ENCODE measurements at regions not wholly inside any gene's neighbourhood (a gene's known extent, or its start where the extent isn't known, plus 50 kb on each side); places are given as distances from the start of the nearest gene placed in this dataset.

GRCh38 chr2:173692068-173692467 is 273.1 kb downstream of the SP3 start:
- H3K36me3 Mint-ChIP-seq = no peaks in the 10 kb centered on the region
- ChIA-PET POLR2A (no interaction called here), CTCF (no interaction called here)
- intact Hi-C loops (cut with micrococcal nuclease) = no loop called here
- no peak overlapping the region for H3K4me3 Mint-ChIP-seq
- H3K4me1 Mint-ChIP-seq = peaks cover 0 to 2% (median 0%) of the 10 kb centered on the region in 7 donors
- Histone ChIP-seq H3K27me3 (ENCODE audit: control insufficient read depth in 2 of 2, insufficient read depth in 2 of 2, low read length in 2 of 2) (no peaks in the 10 kb centered on the region), H3K36me3 (ENCODE audit: control insufficient read depth in 2 of 3, insufficient read depth in 3 of 3, low read length in 3 of 3) (no peaks in the 10 kb centered on the region), H3K4me3 (ENCODE audit: low read length) (no peak overlapping the region), H3K4me1 (ENCODE audit: control insufficient read depth in 2 of 2, insufficient read depth in 2 of 2, low read length in 2 of 2) (no peaks in the 10 kb centered on the region), H3K9me3 (ENCODE audit: control insufficient read depth in 2 of 3, low read length in 3 of 3) (no peaks in the 10 kb centered on the region), H3K27ac (ENCODE audit: low read depth, low read length) (no peak overlapping the region)
- ATAC-seq = no peak
- H3K9me3 Mint-ChIP-seq = no peaks in the 10 kb centered on the region
- no peak overlapping the region for H3K27ac Mint-ChIP-seq
- DNase-seq = no peak
- peaks cover 0 to 15% (median 5%) of the 10 kb centered on the region in 5 donors for H3K27me3 Mint-ChIP-seq

GRCh38 chr2:173693044-173693589 is 272.1 kb downstream of the SP3 start:
- peaks cover 0 to 2% (median 0%) of the 10 kb centered on the region in 7 donors for H3K4me1 Mint-ChIP-seq
- CTCF ChIA-PET = no interaction called here
- no peak overlapping the region for H3K27ac Mint-ChIP-seq
- no peak for DNase-seq
- Histone ChIP-seq H3K9me3 (ENCODE audit: control insufficient read depth in 2 of 3, low read length in 3 of 3) (no peaks in the 10 kb centered on the region), H3K27ac (ENCODE audit: low read depth, low read length) (no peak overlapping the region), H3K36me3 (ENCODE audit: control insufficient read depth in 2 of 3, insufficient read depth in 3 of 3, low read length in 3 of 3) (no peaks in the 10 kb centered on the region), H3K4me3 (ENCODE audit: low read length) (no peak overlapping the region), H3K4me1 (ENCODE audit: control insufficient read depth in 2 of 2, insufficient read depth in 2 of 2, low read length in 2 of 2) (no peaks in the 10 kb centered on the region), H3K27me3 (ENCODE audit: control insufficient read depth in 2 of 2, insufficient read depth in 2 of 2, low read length in 2 of 2) (no peaks in the 10 kb centered on the region)
- H3K9me3 Mint-ChIP-seq = no peaks in the 10 kb centered on the region
- intact Hi-C loops (cut with micrococcal nuclease) = no loop called here
- no peak overlapping the region for H3K4me3 Mint-ChIP-seq
- ATAC-seq = no peak
- H3K36me3 Mint-ChIP-seq = no peaks in the 10 kb centered on the region
- H3K27me3 Mint-ChIP-seq = peaks cover 0 to 15% (median 5%) of the 10 kb centered on the region in 5 donors
- POLR2A ChIA-PET = interaction anchor here (0.6 kb wide), 1 partner anchor 17 kb away, joined by 5 read pairs; no protein-coding TSS in a partner anchor

- ATAC-seq (no peak), DNase-seq (no peak)
- H3K27me3 Mint-ChIP-seq = peaks cover 0 to 5% (median 5%) of the 10 kb centered on the region in 5 donors
- H3K4me1 Mint-ChIP-seq = no peaks in the 10 kb centered on the region
- no peak overlapping the region for H3K27ac Mint-ChIP-seq
- CTCF ChIA-PET = no interaction called here
- POLR2A ChIA-PET = no interaction called here
- Histone ChIP-seq H3K4me3 (ENCODE audit: low read length) (no peak overlapping the region), H3K36me3 (ENCODE audit: control insufficient read depth in 2 of 3, insufficient read depth in 3 of 3, low read length in 3 of 3) (no peaks in the 10 kb centered on the region), H3K27ac (ENCODE audit: low read depth, low read length) (no peak overlapping the region), H3K4me1 (ENCODE audit: control insufficient read depth in 2 of 2, insufficient read depth in 2 of 2, low read length in 2 of 2) (no peaks in the 10 kb centered on the region), H3K9me3 (ENCODE audit: control insufficient read depth in 2 of 3, low read length in 3 of 3) (no peaks in the 10 kb centered on the region), H3K27me3 (ENCODE audit: control insufficient read depth in 2 of 2, insufficient read depth in 2 of 2, low read length in 2 of 2) (no peaks in the 10 kb centered on the region)
- H3K4me3 Mint-ChIP-seq = no peak overlapping the region
- intact Hi-C loops (cut with micrococcal nuclease) = no loop called here
- no peaks in the 10 kb centered on the region for H3K36me3 Mint-ChIP-seq
- no peaks in the 10 kb centered on the region for H3K9me3 Mint-ChIP-seq
Measured at GRCh38 chr2:173696274-173696673, 268.9 kb downstream of the SP3 start.

- no peaks in the 10 kb centered on the region for H3K27me3 ChIP-seq (ENCODE audit: control insufficient read depth in 2 of 2, insufficient read depth in 2 of 2, low read length in 2 of 2)
- Mint-ChIP-seq H3K4me1 (no peaks in the 10 kb centered on the region), H3K27ac (no peak overlapping the region), H3K27me3 (no peaks in the 10 kb centered on the region), H3K4me3 (no peak overlapping the region), H3K9me3 (no peaks in the 10 kb centered on the region), H3K36me3 (no peaks in the 10 kb centered on the region)
- no peaks in the 10 kb centered on the region for H3K36me3 ChIP-seq (ENCODE audit: control insufficient read depth in 2 of 3, insufficient read depth in 3 of 3, low read length in 3 of 3)
- no peak for DNase-seq
- ChIA-PET CTCF (no interaction called here), POLR2A (no interaction called here)
- intact Hi-C loops (cut with micrococcal nuclease) = no loop called here
- no peaks in the 10 kb centered on the region for H3K4me1 ChIP-seq (ENCODE audit: control insufficient read depth in 2 of 2, insufficient read depth in 2 of 2, low read length in 2 of 2)
- no peaks in the 10 kb centered on the region for H3K9me3 ChIP-seq (ENCODE audit: control insufficient read depth in 2 of 3, low read length in 3 of 3)
- H3K4me3 ChIP-seq (ENCODE audit: low read length) = no peak overlapping the region
- H3K27ac ChIP-seq (ENCODE audit: low read depth, low read length) = no peak overlapping the region
- ATAC-seq = no peak
Measured at GRCh38 chr2:173697929-173698328, 267.2 kb downstream of the SP3 start.

- peaks cover 0 to 6% (median 0%) of the 10 kb centered on the region in 11 donors for H3K9me3 Mint-ChIP-seq
- Histone ChIP-seq H3K4me1 (ENCODE audit: control insufficient read depth in 2 of 2, insufficient read depth in 2 of 2, low read length in 2 of 2) (no peaks in the 10 kb centered on the region), H3K4me3 (ENCODE audit: low read length) (no peak overlapping the region), H3K27ac (ENCODE audit: low read depth, low read length) (no peak overlapping the region), H3K27me3 (ENCODE audit: control insufficient read depth in 2 of 2, insufficient read depth in 2 of 2, low read length in 2 of 2) (no peaks in the 10 kb centered on the region), H3K9me3 (ENCODE audit: control insufficient read depth in 2 of 3, low read length in 3 of 3) (no peaks in the 10 kb centered on the region), H3K36me3 (ENCODE audit: control insufficient read depth in 2 of 3, insufficient read depth in 3 of 3, low read length in 3 of 3) (no peaks in the 10 kb centered on the region)
- no peak for DNase-seq
- no peaks in the 10 kb centered on the region for H3K36me3 Mint-ChIP-seq
- H3K4me1 Mint-ChIP-seq = no peaks in the 10 kb centered on the region
- ATAC-seq = no peak
- POLR2A ChIA-PET = no interaction called here
- no peak overlapping the region for H3K4me3 Mint-ChIP-seq
- CTCF ChIA-PET = no interaction called here
- peaks cover 0 to 15% (median 4%) of the 10 kb centered on the region in 5 donors for H3K27me3 Mint-ChIP-seq
- intact Hi-C loops (cut with micrococcal nuclease) = no loop called here
- no peak overlapping the region for H3K27ac Mint-ChIP-seq
Measured at GRCh38 chr2:173705656-173706055, 259.5 kb downstream of the SP3 start.

- H3K36me3 Mint-ChIP-seq = no peaks in the 10 kb centered on the region
- no peaks in the 10 kb centered on the region for H3K4me1 Mint-ChIP-seq
- Histone ChIP-seq H3K36me3 (ENCODE audit: control insufficient read depth in 2 of 3, insufficient read depth in 3 of 3, low read length in 3 of 3) (no peaks in the 10 kb centered on the region), H3K9me3 (ENCODE audit: control insufficient read depth in 2 of 3, low read length in 3 of 3) (no peaks in the 10 kb centered on the region), H3K27me3 (ENCODE audit: control insufficient read depth in 2 of 2, insufficient read depth in 2 of 2, low read length in 2 of 2) (no peaks in the 10 kb centered on the region), H3K4me1 (ENCODE audit: control insufficient read depth in 2 of 2, insufficient read depth in 2 of 2, low read length in 2 of 2) (no peaks in the 10 kb centered on the region), H3K27ac (ENCODE audit: low read depth, low read length) (no peak overlapping the region), H3K4me3 (ENCODE audit: low read length) (no peak overlapping the region)
- ChIA-PET CTCF (no interaction called here), POLR2A (no interaction called here)
- H3K9me3 Mint-ChIP-seq = peaks cover 0 to 6% (median 0%) of the 10 kb centered on the region in 11 donors
- intact Hi-C loops (cut with micrococcal nuclease) = no loop called here
- no peak for ATAC-seq
- DNase-seq = no peak
- H3K27ac Mint-ChIP-seq = no peak overlapping the region
- peaks cover 0 to 15% (median 4%) of the 10 kb centered on the region in 5 donors for H3K27me3 Mint-ChIP-seq
- H3K4me3 Mint-ChIP-seq = no peak overlapping the region
Measured at GRCh38 chr2:173706936-173707335, 258.2 kb downstream of the SP3 start.

- ChIA-PET POLR2A (no interaction called here), CTCF (no interaction called here)
- Histone ChIP-seq H3K27ac (ENCODE audit: low read depth, low read length) (no peak overlapping the region), H3K36me3 (ENCODE audit: control insufficient read depth in 2 of 3, insufficient read depth in 3 of 3, low read length in 3 of 3) (no peaks in the 10 kb centered on the region), H3K9me3 (ENCODE audit: control insufficient read depth in 2 of 3, low read length in 3 of 3) (no peaks in the 10 kb centered on the region), H3K4me3 (ENCODE audit: low read length) (no peak overlapping the region), H3K4me1 (ENCODE audit: control insufficient read depth in 2 of 2, insufficient read depth in 2 of 2, low read length in 2 of 2) (no peaks in the 10 kb centered on the region), H3K27me3 (ENCODE audit: control insufficient read depth in 2 of 2, insufficient read depth in 2 of 2, low read length in 2 of 2) (no peaks in the 10 kb centered on the region)
- Mint-ChIP-seq H3K4me1 (no peaks in the 10 kb centered on the region), H3K27me3 (peaks cover 0 to 19% (median 4%) of the 10 kb centered on the region in 5 donors), H3K4me3 (no peak overlapping the region), H3K9me3 (peaks cover 0 to 6% (median 0%) of the 10 kb centered on the region in 11 donors), H3K36me3 (no peaks in the 10 kb centered on the region), H3K27ac (no peak overlapping the region)
- ATAC-seq (no peak), DNase-seq (no peak)
- intact Hi-C loops (cut with micrococcal nuclease) = no loop called here
Measured at GRCh38 chr2:173708806-173709205, 256.4 kb downstream of the SP3 start.

All from naive thymus-derived CD4-positive, alpha-beta T cell (primary cell).